Uterus (tissue), 3 donors: ENCODE measurements at regions not wholly inside any gene's neighbourhood (a gene's known extent, or its start where the extent isn't known, plus 50 kb on each side); places are given as distances from the start of the nearest gene placed in this dataset.

Experiments used
- DNase-seq, 2 donors: peaks; one replicate each; pipeline ENCODE4 v3.0.0-alpha.2; 2019 to 2020
- H3K27ac ChIP-seq, 2 donors: fragments of 200-600 bp; sonication (generic); 1 replicate in 1 of 2; 2 replicates in 1 of 2; pipeline ENCODE4 v1.5.1; 2016 to 2018
- H3K27me3 ChIP-seq, 2 donors: fragments of 200-600 bp; sonication (generic); one replicate each; pipeline ENCODE4 v1.5.1; 2018 to 2019; ENCODE audit warnings: control low read depth in 1 of 2
- H3K36me3 ChIP-seq, 2 donors: fragments of 200-600 bp; sonication (generic); one replicate each; pipeline ENCODE4 v1.5.1; 2019; ENCODE audit warnings: control low read depth in 1 of 2
- H3K4me1 ChIP-seq, 2 donors: fragments of 200-600 bp; sonication (generic); one replicate each; pipeline ENCODE4 v1.5.1; 2018 to 2019; ENCODE audit warnings: control low read depth in 1 of 2
- H3K4me3 ChIP-seq, 2 donors: fragments of 200-600 bp; sonication (generic); 1 replicate in 1 of 2; 2 replicates in 1 of 2; pipeline ENCODE4 v1.5.1; 2018 to 2019; ENCODE audit warnings: mild to moderate bottlenecking in 1 of 2
- H3K9me3 ChIP-seq, 2 donors: fragments of 200-600 bp; sonication (generic); one replicate each; pipeline ENCODE4 v1.5.1; 2019; ENCODE audit warnings: control low read depth in 1 of 2
- POLR2A ChIP-seq, 2 donors: fragments of 450-650 bp; IDR thresholded peaks; one replicate each; pipeline ENCODE4 v1.6.1; 2016; ENCODE audit warnings: antibody characterized with exemption in 2 of 2, mild to moderate bottlenecking in 1 of 2, moderate library complexity in 1 of 2
- intact Hi-C: fragments of 100-400 bp; cut with DNase I; formaldehyde crosslinking; loops from one replicate; pipeline ENCODE4 v1.15.1; 2023; ENCODE audit warnings: low total_unique reads
- TF ChIP-seq, protein P1 (sequence below), 4 experiments: fragments of 200-600 bp in 2 of 4; fragments of 450-650 bp in 2 of 4; sonication (generic) in 2 of 4; IDR thresholded peaks; one replicate each; pipeline ENCODE4 v1.5.1; 2016 to 2019; ENCODE audit warnings: antibody characterized with exemption in 4 of 4, mild to moderate bottlenecking in 2 of 4, moderate library complexity in 1 of 4
- donor health status: DM: yes; HTN: yes; CAD: no.

DNA sequence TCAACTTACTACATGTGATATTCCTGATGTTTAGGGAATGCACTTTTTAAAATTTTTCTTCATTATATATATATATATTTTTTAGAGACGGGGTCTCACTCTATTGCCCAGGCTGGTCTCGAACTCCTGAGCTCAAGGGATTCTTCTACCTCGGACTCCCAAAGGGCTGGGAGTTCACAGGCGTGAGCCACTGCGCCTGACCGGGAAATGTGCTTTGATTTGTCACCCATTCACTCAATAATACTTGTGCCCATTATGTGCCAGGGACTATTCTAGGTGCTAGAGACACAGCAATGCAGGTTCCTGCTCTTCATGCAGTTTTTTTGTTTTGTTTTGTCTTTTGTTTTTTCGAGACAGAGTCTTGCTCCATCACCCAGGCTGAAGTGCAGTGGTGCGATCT lies 56.1 kb upstream of the INCENP start:
- H3K36me3 ChIP-seq, result no peaks in the 10 kb centered on the region
- no peaks in the 10 kb centered on the region for H3K4me1 ChIP-seq
- H3K9me3 ChIP-seq, result no peaks in the 10 kb centered on the region
- H3K27ac ChIP-seq, result no peak overlapping the region
- intact Hi-C loops, result no loop called here
- H3K4me3 ChIP-seq, result no peak overlapping the region
- no peak for DNase-seq
- TF ChIP-seq, protein P1, sequence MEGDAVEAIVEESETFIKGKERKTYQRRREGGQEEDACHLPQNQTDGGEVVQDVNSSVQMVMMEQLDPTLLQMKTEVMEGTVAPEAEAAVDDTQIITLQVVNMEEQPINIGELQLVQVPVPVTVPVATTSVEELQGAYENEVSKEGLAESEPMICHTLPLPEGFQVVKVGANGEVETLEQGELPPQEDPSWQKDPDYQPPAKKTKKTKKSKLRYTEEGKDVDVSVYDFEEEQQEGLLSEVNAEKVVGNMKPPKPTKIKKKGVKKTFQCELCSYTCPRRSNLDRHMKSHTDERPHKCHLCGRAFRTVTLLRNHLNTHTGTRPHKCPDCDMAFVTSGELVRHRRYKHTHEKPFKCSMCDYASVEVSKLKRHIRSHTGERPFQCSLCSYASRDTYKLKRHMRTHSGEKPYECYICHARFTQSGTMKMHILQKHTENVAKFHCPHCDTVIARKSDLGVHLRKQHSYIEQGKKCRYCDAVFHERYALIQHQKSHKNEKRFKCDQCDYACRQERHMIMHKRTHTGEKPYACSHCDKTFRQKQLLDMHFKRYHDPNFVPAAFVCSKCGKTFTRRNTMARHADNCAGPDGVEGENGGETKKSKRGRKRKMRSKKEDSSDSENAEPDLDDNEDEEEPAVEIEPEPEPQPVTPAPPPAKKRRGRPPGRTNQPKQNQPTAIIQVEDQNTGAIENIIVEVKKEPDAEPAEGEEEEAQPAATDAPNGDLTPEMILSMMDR (IDR thresholded peaks at IDR 0.05), result no peak
- no peak for TF ChIP-seq POLR2A (IDR thresholded peaks at IDR 0.05)
- H3K27me3 ChIP-seq, result no peaks in the 10 kb centered on the region

DNA sequence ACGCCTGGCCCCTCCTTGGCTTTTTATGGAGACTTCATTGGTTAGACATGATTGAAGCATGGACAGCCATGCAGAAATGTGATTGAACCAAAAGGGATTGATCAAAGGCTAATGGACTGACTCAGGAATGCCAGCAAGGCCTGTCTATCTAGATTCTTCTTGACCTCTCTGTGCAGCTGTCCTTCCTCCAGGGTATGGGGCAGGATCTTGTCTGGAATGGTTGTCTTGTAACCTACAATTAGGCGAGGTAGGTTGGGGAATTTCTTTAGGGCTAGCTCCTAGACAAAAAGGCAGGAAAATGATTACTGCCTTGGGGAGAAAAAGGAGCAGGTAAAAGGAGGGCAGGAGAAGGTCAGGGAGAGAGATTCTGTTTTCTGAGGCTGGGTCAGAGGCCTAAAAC lies 59.6 kb upstream of the INCENP start:
- DNase-seq, result no peak
- Histone ChIP-seq H3K4me3 (no peak overlapping the region), H3K36me3 (no peaks in the 10 kb centered on the region), H3K27ac (no peak overlapping the region), H3K9me3 (no peaks in the 10 kb centered on the region), H3K4me1 (no peaks in the 10 kb centered on the region), H3K27me3 (no peaks in the 10 kb centered on the region)
- TF ChIP-seq POLR2A (IDR thresholded peaks at IDR 0.05), result no peak
- TF ChIP-seq, protein P1 (IDR thresholded peaks at IDR 0.05), result no peak
- intact Hi-C loops, result no loop called here

DNA sequence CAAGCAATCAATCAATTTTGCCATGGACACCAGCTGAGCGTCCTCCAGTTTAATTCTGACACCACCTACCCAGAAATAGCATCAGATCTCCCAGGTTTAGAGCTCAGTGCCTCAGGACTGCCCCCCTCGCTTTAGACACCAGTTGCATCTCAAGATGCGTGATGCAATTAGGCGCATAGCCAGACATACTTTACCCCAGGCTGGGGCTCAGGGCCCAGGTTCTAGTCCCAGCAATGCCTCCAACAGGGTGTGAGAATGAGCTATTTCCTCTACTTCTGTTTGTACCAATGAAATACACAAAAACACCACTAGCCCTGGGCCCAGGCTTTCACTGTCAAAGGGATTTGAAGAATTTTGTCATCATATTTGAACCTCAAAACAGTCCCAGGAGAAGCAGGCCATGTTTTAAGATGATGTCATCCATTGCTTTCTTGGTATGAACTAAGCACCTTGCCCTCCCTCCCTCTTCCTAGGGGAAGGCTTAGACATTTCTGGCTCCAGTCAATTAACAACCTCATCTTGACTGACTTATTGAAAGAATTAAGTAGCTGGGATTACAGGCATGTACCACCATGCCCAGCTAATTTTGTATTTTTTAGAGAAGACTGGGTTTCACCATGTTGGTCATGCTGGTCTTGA lies 61.5 kb upstream of the INCENP start:
- no peak overlapping the region for H3K4me3 ChIP-seq
- DNase-seq, result no peak
- H3K4me1 ChIP-seq, result no peaks in the 10 kb centered on the region
- H3K9me3 ChIP-seq, result no peaks in the 10 kb centered on the region
- H3K36me3 ChIP-seq, result no peaks in the 10 kb centered on the region
- no peaks in the 10 kb centered on the region for H3K27me3 ChIP-seq
- intact Hi-C loops, result no loop called here
- TF ChIP-seq, protein P1 (IDR thresholded peaks at IDR 0.05), result no peak
- TF ChIP-seq POLR2A (IDR thresholded peaks at IDR 0.05), result no peak
- no peak overlapping the region for H3K27ac ChIP-seq

DNA sequence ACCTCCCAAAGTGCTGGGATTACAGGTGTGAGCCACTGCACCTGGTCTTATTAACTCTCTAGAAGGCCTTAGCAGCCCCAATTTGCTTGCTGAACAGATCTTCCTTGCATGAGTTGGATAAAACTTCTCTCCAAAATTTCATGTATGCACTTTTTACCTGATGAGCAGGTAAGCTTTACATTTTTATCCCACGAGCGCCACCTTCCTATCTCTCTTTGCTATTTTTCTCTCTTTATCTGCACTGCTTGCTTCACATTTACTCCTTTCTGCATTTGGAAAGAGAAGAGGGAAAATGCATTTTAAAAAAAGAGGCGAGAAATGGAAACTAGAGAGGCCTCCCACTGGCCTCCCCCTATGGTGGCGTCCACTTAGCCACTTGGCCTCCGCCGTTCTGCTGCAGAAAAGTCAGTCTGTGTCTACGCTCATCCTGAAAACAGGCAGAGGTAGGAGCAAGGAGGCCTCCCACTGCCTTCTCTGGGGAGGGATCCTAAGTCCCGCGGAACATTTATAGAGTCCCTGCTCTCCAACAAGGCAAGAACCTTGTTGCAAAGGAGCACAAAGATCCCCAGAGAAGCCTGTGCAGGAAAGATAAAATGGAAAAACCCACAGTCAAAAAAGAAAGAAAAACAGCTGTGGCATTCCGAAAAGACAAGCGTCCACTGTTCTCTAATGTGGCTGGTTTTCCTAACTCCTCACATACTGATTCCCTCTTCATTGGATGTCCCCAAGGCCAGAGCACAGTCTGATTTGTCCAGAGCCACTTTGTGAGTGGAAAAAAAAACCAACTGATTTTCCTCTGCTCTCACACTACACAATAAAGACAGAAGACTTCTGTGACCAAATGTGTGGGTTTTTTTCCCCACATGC lies 62.2 kb upstream of the INCENP start:
- no peaks in the 10 kb centered on the region for H3K36me3 ChIP-seq
- intact Hi-C loops, result no loop called here
- H3K4me1 ChIP-seq, result no peaks in the 10 kb centered on the region
- no peaks in the 10 kb centered on the region for H3K9me3 ChIP-seq
- H3K27ac ChIP-seq, result no peak overlapping the region
- TF ChIP-seq, protein P1 (IDR thresholded peaks at IDR 0.05), result no peak
- no peak for TF ChIP-seq POLR2A (IDR thresholded peaks at IDR 0.05)
- no peaks in the 10 kb centered on the region for H3K27me3 ChIP-seq
- no peak for DNase-seq
- no peak overlapping the region for H3K4me3 ChIP-seq

DNA sequence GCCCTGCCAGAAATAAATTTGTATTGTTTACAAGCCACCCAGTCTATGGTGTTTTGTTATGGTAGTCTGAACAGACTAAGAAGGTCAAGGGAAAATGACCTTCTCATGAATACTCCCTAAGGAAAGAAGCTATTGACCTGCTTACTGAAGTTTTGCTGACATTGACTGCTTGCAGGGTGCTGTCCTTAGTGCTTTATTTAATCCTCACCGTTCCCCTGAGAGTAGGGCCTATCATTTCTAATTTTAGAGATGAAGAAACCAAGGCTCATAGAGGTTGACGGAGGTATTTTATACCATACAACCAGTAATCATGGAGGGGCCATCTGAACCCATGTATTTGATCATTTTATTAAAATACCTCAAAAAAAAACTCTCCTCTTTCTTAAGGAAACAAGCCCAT lies 66.7 kb upstream of the INCENP start:
- no peak overlapping the region for H3K27ac ChIP-seq
- H3K27me3 ChIP-seq, result no peaks in the 10 kb centered on the region
- intact Hi-C loops, result no loop called here
- H3K9me3 ChIP-seq, result no peaks in the 10 kb centered on the region
- H3K4me1 ChIP-seq, result no peaks in the 10 kb centered on the region
- DNase-seq, result no peak
- H3K4me3 ChIP-seq, result no peak overlapping the region
- TF ChIP-seq, protein P1 (IDR thresholded peaks at IDR 0.05), result no peak
- TF ChIP-seq POLR2A (IDR thresholded peaks at IDR 0.05), result no peak
- no peaks in the 10 kb centered on the region for H3K36me3 ChIP-seq
